Keratinocyte (primary cell): ENCODE measurements at regions not wholly inside any gene's neighbourhood (a gene's known extent, or its start where the extent isn't known, plus 50 kb on each side); places are given as distances from the start of the nearest gene placed in this dataset.

Experiments
- EZH2 ChIP-seq: IDR thresholded peaks from one replicate; pipeline ENCODE4 v1.6.1; 2012; ENCODE audit warnings: inconsistent platforms, mild to moderate bottlenecking, low read length, moderate library complexity
- TF ChIP-seq, protein P1 (sequence below), 3 experiments: IDR thresholded peaks in 1 of 3; conservative IDR thresholded peaks in 1 of 3; optimal IDR thresholded peaks in 1 of 3; 2 replicates in 2 of 3; 3 replicates in 1 of 3; pipeline versions ENCODE3 to v1.5.1; 2011; ENCODE audit warnings: low read length in 3 of 3, mild to moderate bottlenecking in 3 of 3, moderate library complexity in 2 of 3, control low read depth in 1 of 3, inconsistent platforms in 1 of 3; ENCODE audit not compliant: insufficient read depth in 2 of 3; ENCODE audit errors: extremely low read depth in 1 of 3

DNA sequence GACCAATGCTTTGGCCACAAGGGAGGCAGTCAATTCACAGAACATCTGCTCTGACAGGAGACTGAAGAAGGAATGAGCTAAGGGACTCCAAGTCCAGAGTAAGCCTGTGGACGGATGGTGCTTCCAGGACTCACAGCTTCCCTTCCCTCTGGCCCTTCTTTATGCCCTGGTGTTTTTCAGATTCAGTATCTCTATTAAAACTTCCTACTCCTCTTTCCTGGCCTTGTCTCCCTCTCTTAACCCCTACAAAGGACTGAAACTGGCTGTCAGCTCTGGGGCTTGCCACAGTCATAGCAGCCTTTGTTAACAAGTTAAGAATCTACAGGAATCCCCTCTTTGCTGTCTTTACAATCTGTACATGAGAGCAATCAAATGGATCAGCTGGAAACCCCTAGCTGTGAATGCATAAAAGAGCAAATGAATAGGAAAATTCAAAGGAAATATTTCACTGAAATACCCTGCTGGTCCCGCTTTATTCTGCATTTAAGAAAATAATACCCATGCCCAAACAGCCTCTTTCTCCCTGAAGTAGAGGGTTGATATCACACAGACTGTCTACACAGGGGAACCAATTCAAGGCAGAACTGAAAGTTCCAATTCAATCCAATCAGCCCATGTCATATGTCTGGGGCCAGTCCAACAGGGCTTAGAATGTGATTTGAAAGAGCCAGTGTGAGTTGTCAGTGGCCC lies 192.3 kb downstream of the MZT1 start:
- TF ChIP-seq, protein P1, sequence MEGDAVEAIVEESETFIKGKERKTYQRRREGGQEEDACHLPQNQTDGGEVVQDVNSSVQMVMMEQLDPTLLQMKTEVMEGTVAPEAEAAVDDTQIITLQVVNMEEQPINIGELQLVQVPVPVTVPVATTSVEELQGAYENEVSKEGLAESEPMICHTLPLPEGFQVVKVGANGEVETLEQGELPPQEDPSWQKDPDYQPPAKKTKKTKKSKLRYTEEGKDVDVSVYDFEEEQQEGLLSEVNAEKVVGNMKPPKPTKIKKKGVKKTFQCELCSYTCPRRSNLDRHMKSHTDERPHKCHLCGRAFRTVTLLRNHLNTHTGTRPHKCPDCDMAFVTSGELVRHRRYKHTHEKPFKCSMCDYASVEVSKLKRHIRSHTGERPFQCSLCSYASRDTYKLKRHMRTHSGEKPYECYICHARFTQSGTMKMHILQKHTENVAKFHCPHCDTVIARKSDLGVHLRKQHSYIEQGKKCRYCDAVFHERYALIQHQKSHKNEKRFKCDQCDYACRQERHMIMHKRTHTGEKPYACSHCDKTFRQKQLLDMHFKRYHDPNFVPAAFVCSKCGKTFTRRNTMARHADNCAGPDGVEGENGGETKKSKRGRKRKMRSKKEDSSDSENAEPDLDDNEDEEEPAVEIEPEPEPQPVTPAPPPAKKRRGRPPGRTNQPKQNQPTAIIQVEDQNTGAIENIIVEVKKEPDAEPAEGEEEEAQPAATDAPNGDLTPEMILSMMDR (optimal IDR thresholded peaks at IDR 0.05 in 1 of 3, IDR thresholded peaks at IDR 0.05 in 1 of 3, conservative IDR thresholded peaks at IDR 0.05 in 1 of 3; ENCODE audit: extremely low read depth in 1 of 3, insufficient read depth in 2 of 3, low read length in 3 of 3) = no peak
- TF ChIP-seq EZH2 = no peak
